NOMO-1 (cell line): ENCODE measurements at regions not wholly inside any gene's neighbourhood (a gene's known extent, or its start where the extent isn't known, plus 50 kb on each side); places are given as distances from the start of the nearest gene placed in this dataset.

Experiments used
- DNase-seq, 2 experiments: peaks; one replicate each; lab custom pipeline; 2025; ENCODE audit not compliant: unreplicated experiment in 2 of 2; lab: John Stamatoyannopoulos, UW

- DNase-seq = no peak
Observed at GRCh38 chr2:14284244-14284643, 348.3 kb upstream of the LRATD1 start.

- no peak for DNase-seq
Observed at GRCh38 chr2:14285812-14286211, 346.7 kb upstream of the LRATD1 start.

- DNase-seq = no peak
Observed at GRCh38 chr2:14288016-14288415, 344.5 kb upstream of the LRATD1 start.

- no peak for DNase-seq
Observed at GRCh38 chr2:14292964-14293363, 339.6 kb upstream of the LRATD1 start.

- no peak for DNase-seq
Observed at GRCh38 chr2:14297340-14297739, 335.2 kb upstream of the LRATD1 start.

GRCh38 chr2:14297906-14298305, 334.6 kb upstream of the LRATD1 start:
- no peak for DNase-seq

- no peak for DNase-seq
Observed at GRCh38 chr2:14301331-14301730, 331.2 kb upstream of the LRATD1 start.

- peak; percentile 1 to 64 for DNase-seq
Observed at GRCh38 chr2:14303366-14304115, 329.0 kb upstream of the LRATD1 start.

- DNase-seq = no peak
Observed at GRCh38 chr2:14304326-14304725, 328.2 kb upstream of the LRATD1 start.

GRCh38 chr2:14306268-14306861, 326.2 kb upstream of the LRATD1 start:
- no peak for DNase-seq

- no peak for DNase-seq
Observed at GRCh38 chr2:14313341-14313740, 319.2 kb upstream of the LRATD1 start.

GRCh38 chr2:14316594-14316993, 315.9 kb upstream of the LRATD1 start:
- DNase-seq = no peak

GRCh38 chr2:14321357-14321756, 311.2 kb upstream of the LRATD1 start:
- DNase-seq = no peak

GRCh38 chr2:14322306-14322705, 310.2 kb upstream of the LRATD1 start:
- no peak for DNase-seq

GRCh38 chr2:14324308-14324707, 308.2 kb upstream of the LRATD1 start:
- no peak for DNase-seq

- no peak for DNase-seq
Observed at GRCh38 chr2:14330884-14331283, 301.6 kb upstream of the LRATD1 start.

- no peak for DNase-seq
Observed at GRCh38 chr2:14336759-14337382, 295.6 kb upstream of the LRATD1 start.

GRCh38 chr2:14340703-14341102, 291.8 kb upstream of the LRATD1 start:
- DNase-seq = no peak

- DNase-seq = no peak
Observed at GRCh38 chr2:14342313-14342712, 290.2 kb upstream of the LRATD1 start.

- no peak for DNase-seq
Observed at GRCh38 chr2:14344355-14344754, 288.2 kb upstream of the LRATD1 start.

- no peak for DNase-seq
Observed at GRCh38 chr2:14348247-14348646, 284.3 kb upstream of the LRATD1 start.

- no peak for DNase-seq
Observed at GRCh38 chr2:14350856-14351255, 281.7 kb upstream of the LRATD1 start.
